ENCODE measurements at regions not wholly inside any gene's neighbourhood (a gene's known extent, or its start where the extent isn't known, plus 50 kb on each side); places are given as distances from the start of the nearest gene placed in this dataset.

DNA sequence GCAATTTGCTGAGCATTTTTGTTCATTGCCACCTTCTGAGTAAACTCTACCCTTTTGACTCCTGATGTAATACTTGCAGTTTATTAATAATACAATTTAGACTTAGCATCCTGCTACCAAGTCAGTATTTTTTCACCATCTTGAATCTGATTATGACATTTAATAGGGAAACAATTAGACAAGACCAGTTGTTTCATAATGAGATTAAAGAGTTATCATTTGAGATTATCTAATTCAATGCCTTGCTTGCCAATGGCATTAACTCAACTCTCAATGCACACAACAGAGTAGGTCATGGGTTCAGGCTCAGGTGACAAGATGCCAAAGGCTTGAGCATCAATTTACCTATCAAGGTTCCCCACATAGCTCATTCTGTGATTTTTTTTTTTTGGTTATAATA lies 488.4 kb downstream of the DISC1 start:
- H3F3A ChIP-seq (replicated peaks; ENCODE audit: insufficient read depth), result no peaks in the 10 kb centered on the region
- H3K9ac ChIP-seq, result no peak overlapping the region
- no peaks in the 10 kb centered on the region for H3K9me3 ChIP-seq
- no peak overlapping the region for H2AFZ ChIP-seq (ENCODE audit: low read depth)
- CTCF ChIA-PET, result interaction anchor here (1.5 kb wide), 2 partner anchors 16 to 249 kb away, joined by 4 to 5 read pairs; no protein-coding TSS in a partner anchor
- no peak overlapping the region for H3K27ac ChIP-seq (ENCODE audit: low read depth in 2 of 2, low read length in 1 of 2)
- H3K27me3 ChIP-seq (ENCODE audit: insufficient read depth), result no peaks in the 10 kb centered on the region
- peaks cover 0 to 3% of the 10 kb centered on the region in 2 experiments; a peak in 2 of 4 replicates for H3K4me1 ChIP-seq (ENCODE audit: control insufficient read depth in 1 of 2, insufficient read depth in 2 of 2, low read depth in 1 of 2, low read length in 1 of 2)
- no peaks in the 10 kb centered on the region for H3K79me2 ChIP-seq (ENCODE audit: insufficient read depth)
- no peaks in the 10 kb centered on the region for H3K36me3 ChIP-seq (replicated peaks in 1 of 2; ENCODE audit: control insufficient read depth in 1 of 2, insufficient read depth in 2 of 2, low read length in 1 of 2)
- no peaks in the 10 kb centered on the region for H3K9me2 ChIP-seq
- no peak overlapping the region for H3K4me2 ChIP-seq
- DNase-seq, result peak; percentile 16
- TF ChIP-seq EP300 (IDR thresholded peaks at IDR 0.05; ENCODE audit: borderline replicate concordance in 1 of 2, low read depth in 1 of 2, low read length in 1 of 2) (peak in 1 of 2 experiments; percentile 57; a peak in 1 of 4 replicates), RCOR1 (IDR thresholded peaks at IDR 0.05; ENCODE audit: low read length) (peak; percentile 53; the same call in 1 of the 2 replicates)
- TF ChIP-seq, protein P1, sequence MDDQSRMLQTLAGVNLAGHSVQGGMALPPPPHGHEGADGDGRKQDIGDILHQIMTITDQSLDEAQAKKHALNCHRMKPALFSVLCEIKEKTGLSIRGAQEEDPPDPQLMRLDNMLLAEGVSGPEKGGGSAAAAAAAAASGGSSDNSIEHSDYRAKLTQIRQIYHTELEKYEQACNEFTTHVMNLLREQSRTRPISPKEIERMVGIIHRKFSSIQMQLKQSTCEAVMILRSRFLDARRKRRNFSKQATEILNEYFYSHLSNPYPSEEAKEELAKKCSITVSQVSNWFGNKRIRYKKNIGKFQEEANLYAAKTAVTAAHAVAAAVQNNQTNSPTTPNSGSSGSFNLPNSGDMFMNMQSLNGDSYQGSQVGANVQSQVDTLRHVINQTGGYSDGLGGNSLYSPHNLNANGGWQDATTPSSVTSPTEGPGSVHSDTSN (IDR thresholded peaks at IDR 0.05), result no peak
- POLR2A ChIA-PET, result no interaction called here
- H4K20me1 ChIP-seq (ENCODE audit: insufficient read depth), result no peaks in the 10 kb centered on the region
- H3K4me3 ChIP-seq (ENCODE audit: low read depth in 2 of 2, low read length in 1 of 2), result no peak overlapping the region

DNA sequence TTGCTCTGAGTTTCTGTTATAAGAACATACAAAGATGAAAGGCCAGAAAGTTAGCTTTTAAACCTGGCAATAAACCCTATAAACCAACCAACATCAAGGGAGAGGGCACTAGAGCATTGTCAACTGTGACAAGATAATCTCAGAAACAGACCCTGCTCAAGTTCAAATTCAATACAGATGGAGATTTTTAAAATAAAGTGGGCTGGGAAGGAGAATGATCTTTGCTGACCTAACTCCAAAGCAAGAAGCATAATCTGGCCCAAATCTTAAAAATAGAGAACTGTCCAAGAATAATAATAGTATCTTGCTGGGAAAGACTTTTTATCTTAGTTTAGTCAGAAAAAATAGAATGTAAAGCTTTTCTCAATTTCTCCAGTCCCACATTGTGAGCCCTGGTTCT lies 485.5 kb downstream of the DISC1 start:
- no peaks in the 10 kb centered on the region for H3K27me3 ChIP-seq (ENCODE audit: insufficient read depth)
- no peaks in the 10 kb centered on the region for H3K9me2 ChIP-seq
- no peak overlapping the region for H2AFZ ChIP-seq (ENCODE audit: low read depth)
- ChIA-PET POLR2A (no interaction called here), CTCF (interaction anchor here (1.0 kb wide), 1 partner anchor 180 kb away, joined by 3 read pairs; no protein-coding TSS in a partner anchor)
- no peak overlapping the region for H3K4me2 ChIP-seq
- H3K4me1 ChIP-seq (ENCODE audit: control insufficient read depth in 1 of 2, insufficient read depth in 2 of 2, low read depth in 1 of 2, low read length in 1 of 2), result peaks cover 0 to 3% of the 10 kb centered on the region in 2 experiments; a peak in 2 of 4 replicates
- H3K9me3 ChIP-seq, result no peaks in the 10 kb centered on the region
- H3K9ac ChIP-seq, result no peak overlapping the region
- no peak overlapping the region for H3K4me3 ChIP-seq (ENCODE audit: low read depth in 2 of 2, low read length in 1 of 2)
- TF ChIP-seq NRF1 (IDR thresholded peaks at IDR 0.05; ENCODE audit: low read depth, low read length) (no peak), FOXM1 (IDR thresholded peaks at IDR 0.05; ENCODE audit: low read depth) (no peak), RFX5 (IDR thresholded peaks at IDR 0.05; ENCODE audit: low read length) (no peak), CHD2 (IDR thresholded peaks at IDR 0.05; ENCODE audit: low read length, partially characterized antibody) (no peak), EZH2phosphoT487 (IDR thresholded peaks at IDR 0.05; ENCODE audit: borderline replicate concordance, low read depth) (no peak), YY1 (IDR thresholded peaks at IDR 0.05; ENCODE audit: low read depth) (no peak)
- TF ChIP-seq, protein P2, sequence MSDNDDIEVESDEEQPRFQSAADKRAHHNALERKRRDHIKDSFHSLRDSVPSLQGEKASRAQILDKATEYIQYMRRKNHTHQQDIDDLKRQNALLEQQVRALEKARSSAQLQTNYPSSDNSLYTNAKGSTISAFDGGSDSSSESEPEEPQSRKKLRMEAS (IDR thresholded peaks at IDR 0.05; ENCODE audit: low read depth), result no peak
- TF ChIP-seq, protein P3, sequence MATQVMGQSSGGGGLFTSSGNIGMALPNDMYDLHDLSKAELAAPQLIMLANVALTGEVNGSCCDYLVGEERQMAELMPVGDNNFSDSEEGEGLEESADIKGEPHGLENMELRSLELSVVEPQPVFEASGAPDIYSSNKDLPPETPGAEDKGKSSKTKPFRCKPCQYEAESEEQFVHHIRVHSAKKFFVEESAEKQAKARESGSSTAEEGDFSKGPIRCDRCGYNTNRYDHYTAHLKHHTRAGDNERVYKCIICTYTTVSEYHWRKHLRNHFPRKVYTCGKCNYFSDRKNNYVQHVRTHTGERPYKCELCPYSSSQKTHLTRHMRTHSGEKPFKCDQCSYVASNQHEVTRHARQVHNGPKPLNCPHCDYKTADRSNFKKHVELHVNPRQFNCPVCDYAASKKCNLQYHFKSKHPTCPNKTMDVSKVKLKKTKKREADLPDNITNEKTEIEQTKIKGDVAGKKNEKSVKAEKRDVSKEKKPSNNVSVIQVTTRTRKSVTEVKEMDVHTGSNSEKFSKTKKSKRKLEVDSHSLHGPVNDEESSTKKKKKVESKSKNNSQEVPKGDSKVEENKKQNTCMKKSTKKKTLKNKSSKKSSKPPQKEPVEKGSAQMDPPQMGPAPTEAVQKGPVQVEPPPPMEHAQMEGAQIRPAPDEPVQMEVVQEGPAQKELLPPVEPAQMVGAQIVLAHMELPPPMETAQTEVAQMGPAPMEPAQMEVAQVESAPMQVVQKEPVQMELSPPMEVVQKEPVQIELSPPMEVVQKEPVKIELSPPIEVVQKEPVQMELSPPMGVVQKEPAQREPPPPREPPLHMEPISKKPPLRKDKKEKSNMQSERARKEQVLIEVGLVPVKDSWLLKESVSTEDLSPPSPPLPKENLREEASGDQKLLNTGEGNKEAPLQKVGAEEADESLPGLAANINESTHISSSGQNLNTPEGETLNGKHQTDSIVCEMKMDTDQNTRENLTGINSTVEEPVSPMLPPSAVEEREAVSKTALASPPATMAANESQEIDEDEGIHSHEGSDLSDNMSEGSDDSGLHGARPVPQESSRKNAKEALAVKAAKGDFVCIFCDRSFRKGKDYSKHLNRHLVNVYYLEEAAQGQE (IDR thresholded peaks at IDR 0.05; ENCODE audit: low read depth, low read length), result no peak
- no peaks in the 10 kb centered on the region for H3F3A ChIP-seq (replicated peaks; ENCODE audit: insufficient read depth)
- no peak for DNase-seq
- no peaks in the 10 kb centered on the region for H3K36me3 ChIP-seq (replicated peaks in 1 of 2; ENCODE audit: control insufficient read depth in 1 of 2, insufficient read depth in 2 of 2, low read length in 1 of 2)
- no peak overlapping the region for H3K27ac ChIP-seq (ENCODE audit: low read depth in 2 of 2, low read length in 1 of 2)
- no peaks in the 10 kb centered on the region for H4K20me1 ChIP-seq (ENCODE audit: insufficient read depth)
- no peaks in the 10 kb centered on the region for H3K79me2 ChIP-seq (ENCODE audit: insufficient read depth)

Data from SK-N-SH (cell line).